Sigmoid colon (tissue), 6 donors: ENCODE measurements at regions not wholly inside any gene's neighbourhood (a gene's known extent, or its start where the extent isn't known, plus 50 kb on each side); places are given as distances from the start of the nearest gene placed in this dataset.

Source experiments
- DNase-seq: peaks from one replicate; pipeline ENCODE4 v3.0.0-alpha.2; 2019
- H3K27ac ChIP-seq, 4 donors: fragments of 200-600 bp; sonication (generic); one replicate each; pipeline ENCODE4 v1.5.1; 2016 to 2019; ENCODE audit warnings: mild to moderate bottlenecking in 1 of 4
- H3K27me3 ChIP-seq, 3 donors: fragments of 200-600 bp; sonication (generic); one replicate each; pipeline ENCODE4 v1.5.1; 2019; ENCODE audit warnings: mild to moderate bottlenecking in 1 of 3
- H3K36me3 ChIP-seq, 4 donors: fragments of 200-600 bp; sonication (generic); one replicate each; pipeline ENCODE4 v1.5.1; 2016 to 2019
- H3K4me1 ChIP-seq, 4 donors: fragments of 200-600 bp; sonication (generic); one replicate each; pipeline ENCODE4 v1.5.1; 2017 to 2019
- H3K4me3 ChIP-seq, 4 donors: fragments of 200-600 bp; sonication (generic); one replicate each; pipeline ENCODE4 v1.5.1; 2017 to 2019; ENCODE audit warnings: mild to moderate bottlenecking in 2 of 4, moderate library complexity in 1 of 4
- H3K9me3 ChIP-seq, 4 donors: fragments of 200-600 bp in 3 of 4; sonication (generic) in 3 of 4; one replicate each; pipeline versions ENCODE4 v1.5.1 to v1.6.1; 2013 to 2019
- EP300 ChIP-seq, 4 donors: sonication (generic); formaldehyde crosslinking; IDR thresholded peaks; one replicate each; pipeline ENCODE4 v1.6.1; 2017; ENCODE audit warnings: antibody characterized with exemption in 4 of 4
- POLR2A ChIP-seq, 2 donors: fragments of 450-650 bp; IDR thresholded peaks; one replicate each; pipeline ENCODE4 v1.6.1; 2016; ENCODE audit warnings: antibody characterized with exemption in 2 of 2, mild to moderate bottlenecking in 2 of 2, moderate library complexity in 2 of 2
- POLR2AphosphoS5 ChIP-seq, 4 donors: sonication (generic); formaldehyde crosslinking; IDR thresholded peaks; one replicate each; pipeline ENCODE4 v1.6.1; 2017; ENCODE audit warnings: antibody characterized with exemption in 4 of 4
- WGBS, 2 donors: extraction: QIAGEN DNeasy Blood & Tissue Kit; methylation state at CpG; one replicate each; pipeline ENCODE4 v1.1.7; 2013; 5-methylcytosine and 5-hydroxymethylcytosine counted together
- intact Hi-C: fragments of 100-400 bp; cut with DNase I; formaldehyde crosslinking; loops from one replicate; pipeline ENCODE4 v1.15.1; 2023
- TF ChIP-seq, protein P1 (sequence below), 4 experiments: fragments of 450-650 bp in 3 of 4; fragments of 200-600 bp in 1 of 4; IDR thresholded peaks; one replicate each; pipeline ENCODE4 v1.5.1; 2016 to 2019; ENCODE audit warnings: antibody characterized with exemption in 4 of 4, mild to moderate bottlenecking in 3 of 4, moderate library complexity in 2 of 4
- donor health status: healthy with polysubstance abuse.
- donor health status: healthy.

DNA sequence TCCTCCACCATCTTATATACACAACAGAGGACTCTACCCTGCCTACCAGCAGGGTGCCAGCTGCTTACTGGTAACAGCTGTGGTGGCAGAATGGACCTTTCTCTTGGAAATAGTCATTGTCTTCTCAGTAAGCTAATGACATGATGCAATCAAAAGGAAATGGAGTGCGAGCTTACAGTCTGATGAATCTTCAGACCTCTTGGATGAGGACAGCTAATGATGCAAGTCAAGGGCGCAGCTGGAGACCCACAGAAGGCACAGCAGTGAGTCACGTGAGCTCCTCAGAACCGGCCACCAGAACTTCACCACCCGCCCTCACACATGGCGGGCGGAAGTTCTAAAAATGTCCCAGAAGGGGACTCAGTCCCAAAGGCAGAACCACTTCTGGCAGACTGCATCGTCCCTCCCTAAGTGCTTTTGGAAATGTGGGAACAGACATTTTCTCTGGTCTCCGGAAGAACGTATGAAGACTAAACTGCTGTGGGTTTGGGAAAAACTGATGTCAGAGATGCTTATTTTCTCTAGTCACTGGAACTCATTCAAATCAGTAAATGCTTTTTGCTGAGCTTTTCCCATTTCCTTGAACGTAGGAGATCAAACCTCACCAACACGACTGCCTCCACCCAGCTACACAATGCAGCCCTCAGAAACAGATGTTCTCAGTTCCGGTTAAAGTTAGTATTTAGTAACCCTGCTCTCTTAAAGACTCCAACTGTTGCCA is 96.4 kb downstream of the FAS start:
- no peaks in the 10 kb centered on the region for H3K9me3 ChIP-seq
- DNase-seq = peak; percentile 90
- no peaks in the 10 kb centered on the region for H3K36me3 ChIP-seq
- no peak overlapping the region for H3K4me3 ChIP-seq
- intact Hi-C loops = no loop called here
- 74 to 76% methylated on average over 13 of the region's 13 CpGs for WGBS, 2 donors
- peak in 2 of 4 donors; percentile 34 to 64 for TF ChIP-seq POLR2AphosphoS5 (IDR thresholded peaks at IDR 0.05)
- TF ChIP-seq, protein P1, sequence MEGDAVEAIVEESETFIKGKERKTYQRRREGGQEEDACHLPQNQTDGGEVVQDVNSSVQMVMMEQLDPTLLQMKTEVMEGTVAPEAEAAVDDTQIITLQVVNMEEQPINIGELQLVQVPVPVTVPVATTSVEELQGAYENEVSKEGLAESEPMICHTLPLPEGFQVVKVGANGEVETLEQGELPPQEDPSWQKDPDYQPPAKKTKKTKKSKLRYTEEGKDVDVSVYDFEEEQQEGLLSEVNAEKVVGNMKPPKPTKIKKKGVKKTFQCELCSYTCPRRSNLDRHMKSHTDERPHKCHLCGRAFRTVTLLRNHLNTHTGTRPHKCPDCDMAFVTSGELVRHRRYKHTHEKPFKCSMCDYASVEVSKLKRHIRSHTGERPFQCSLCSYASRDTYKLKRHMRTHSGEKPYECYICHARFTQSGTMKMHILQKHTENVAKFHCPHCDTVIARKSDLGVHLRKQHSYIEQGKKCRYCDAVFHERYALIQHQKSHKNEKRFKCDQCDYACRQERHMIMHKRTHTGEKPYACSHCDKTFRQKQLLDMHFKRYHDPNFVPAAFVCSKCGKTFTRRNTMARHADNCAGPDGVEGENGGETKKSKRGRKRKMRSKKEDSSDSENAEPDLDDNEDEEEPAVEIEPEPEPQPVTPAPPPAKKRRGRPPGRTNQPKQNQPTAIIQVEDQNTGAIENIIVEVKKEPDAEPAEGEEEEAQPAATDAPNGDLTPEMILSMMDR (IDR thresholded peaks at IDR 0.05) = no peak
- no peak for TF ChIP-seq EP300 (IDR thresholded peaks at IDR 0.05)
- TF ChIP-seq POLR2A (IDR thresholded peaks at IDR 0.05) = no peak
- H3K27ac ChIP-seq = peak overlapping the region; percentile 24 to 68 (median 50)
- H3K27me3 ChIP-seq = no peaks in the 10 kb centered on the region
- peaks cover 0 to 13% (median 0%) of the 10 kb centered on the region in 4 donors for H3K4me1 ChIP-seq

DNA sequence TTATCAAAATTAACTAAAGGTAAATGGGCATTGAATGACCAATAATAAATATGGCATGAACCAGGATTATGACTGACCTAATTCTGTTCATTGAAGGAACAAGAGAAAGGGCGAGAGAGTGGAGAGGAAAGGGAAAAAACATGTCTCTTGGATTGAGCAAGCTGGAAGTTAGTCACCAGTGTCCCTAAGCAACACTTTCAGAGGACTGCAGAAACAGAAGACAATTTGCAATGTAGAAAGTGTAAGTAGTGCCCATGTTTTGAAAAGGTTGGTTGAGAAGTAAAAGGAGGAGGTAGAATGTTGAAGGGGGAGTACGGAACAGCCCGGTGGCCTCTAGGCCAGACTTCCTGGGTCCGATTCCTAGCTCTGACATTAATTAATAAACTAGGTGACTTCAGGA is 94.6 kb downstream of the FAS start:
- no peak for TF ChIP-seq POLR2AphosphoS5 (IDR thresholded peaks at IDR 0.05)
- Histone ChIP-seq H3K27ac (no peak overlapping the region), H3K4me3 (no peak overlapping the region), H3K27me3 (no peaks in the 10 kb centered on the region), H3K36me3 (no peaks in the 10 kb centered on the region), H3K4me1 (no peaks in the 10 kb centered on the region), H3K9me3 (no peaks in the 10 kb centered on the region)
- DNase-seq = no peak
- intact Hi-C loops = no loop called here
- 92 to 93% methylated on average over 4 of the region's 4 CpGs for WGBS, 2 donors

DNA sequence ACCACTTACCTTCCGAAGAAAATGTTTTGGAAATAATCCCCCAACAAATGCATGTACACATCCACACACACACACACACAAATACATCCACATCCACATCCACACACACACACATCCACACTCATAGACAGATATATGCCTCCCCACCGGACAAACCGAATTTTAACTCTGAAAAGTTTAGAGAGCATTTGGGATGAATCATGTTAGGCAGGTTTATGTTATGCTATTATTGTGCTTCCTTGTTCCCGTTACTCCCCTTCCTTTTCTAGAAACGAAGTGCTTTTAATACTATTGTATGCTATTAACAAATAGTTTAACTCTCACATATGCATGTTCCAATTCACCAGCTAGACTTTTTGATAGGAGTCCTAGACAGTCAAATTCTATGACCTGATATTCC is 91.5 kb downstream of the FAS start:
- DNase-seq = no peak
- H3K9me3 ChIP-seq = no peaks in the 10 kb centered on the region
- WGBS, 2 donors = 73 to 76% methylated on average over 5 of the region's 5 CpGs
- H3K4me1 ChIP-seq = peaks cover 0 to 4% (median 0%) of the 10 kb centered on the region in 4 donors
- H3K36me3 ChIP-seq = no peaks in the 10 kb centered on the region
- H3K27ac ChIP-seq = no peak overlapping the region
- TF ChIP-seq POLR2AphosphoS5 (IDR thresholded peaks at IDR 0.05) = no peak
- TF ChIP-seq POLR2A (IDR thresholded peaks at IDR 0.05) = no peak
- no peak for TF ChIP-seq EP300 (IDR thresholded peaks at IDR 0.05)
- TF ChIP-seq, protein P1 (IDR thresholded peaks at IDR 0.05) = no peak
- no peaks in the 10 kb centered on the region for H3K27me3 ChIP-seq
- no peak overlapping the region for H3K4me3 ChIP-seq
- intact Hi-C loops = no loop called here

DNA sequence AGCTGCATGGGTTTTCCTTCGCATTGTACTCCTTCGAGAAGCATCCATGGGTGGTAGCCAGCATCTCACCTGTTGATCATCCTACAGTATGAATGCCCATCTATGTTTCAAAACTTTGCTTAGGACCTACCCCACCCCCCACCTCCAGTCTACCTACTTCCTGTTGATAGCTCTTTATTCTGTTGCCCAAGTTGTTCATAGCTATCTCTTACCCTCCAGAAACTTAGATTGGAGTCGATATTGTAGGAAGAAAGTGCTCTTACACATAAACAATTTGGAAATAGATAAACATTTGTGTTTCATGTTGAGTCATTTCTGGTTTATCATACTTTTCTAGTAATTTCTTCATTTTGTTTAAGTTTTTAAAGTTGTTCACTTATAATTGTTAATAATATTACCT is 90.1 kb downstream of the FAS start:
- Histone ChIP-seq H3K9me3 (no peaks in the 10 kb centered on the region), H3K27ac (no peak overlapping the region), H3K4me3 (no peak overlapping the region), H3K27me3 (no peaks in the 10 kb centered on the region), H3K4me1 (peaks cover 0 to 4% (median 0%) of the 10 kb centered on the region in 4 donors), H3K36me3 (no peaks in the 10 kb centered on the region)
- TF ChIP-seq EP300 (IDR thresholded peaks at IDR 0.05) = no peak
- TF ChIP-seq POLR2AphosphoS5 (IDR thresholded peaks at IDR 0.05) = no peak
- TF ChIP-seq, protein P1 (IDR thresholded peaks at IDR 0.05) = no peak
- no peak for TF ChIP-seq POLR2A (IDR thresholded peaks at IDR 0.05)
- no peak for DNase-seq
- intact Hi-C loops = no loop called here
- 64 to 77% methylated on average over 3 of the region's 3 CpGs for WGBS, 2 donors

GRCh38 chr10:89079961-89080360 is 89.4 kb downstream of the FAS start:
- 83 to 84% methylated on average over 1 of the region's 1 CpG for WGBS, 2 donors
- intact Hi-C loops = no loop called here
- no peak overlapping the region for H3K27ac ChIP-seq

More at GRCh38 chr10:89079961-89080360, 89.4 kb downstream of the FAS start:
- Histone ChIP-seq H3K4me3 (no peak overlapping the region), H3K36me3 (no peaks in the 10 kb centered on the region), H3K27me3 (no peaks in the 10 kb centered on the region), H3K4me1 (peaks cover 0 to 4% (median 0%) of the 10 kb centered on the region in 4 donors), H3K9me3 (no peaks in the 10 kb centered on the region)
- no peak for DNase-seq
- TF ChIP-seq POLR2A (IDR thresholded peaks at IDR 0.05) (no peak), POLR2AphosphoS5 (IDR thresholded peaks at IDR 0.05) (no peak), EP300 (IDR thresholded peaks at IDR 0.05) (no peak)
- TF ChIP-seq, protein P1 (IDR thresholded peaks at IDR 0.05) = no peak
